ENCODE measurements at regions not wholly inside any gene's neighbourhood (a gene's known extent, or its start where the extent isn't known, plus 50 kb on each side); places are given as distances from the start of the nearest gene placed in this dataset.

DNA sequence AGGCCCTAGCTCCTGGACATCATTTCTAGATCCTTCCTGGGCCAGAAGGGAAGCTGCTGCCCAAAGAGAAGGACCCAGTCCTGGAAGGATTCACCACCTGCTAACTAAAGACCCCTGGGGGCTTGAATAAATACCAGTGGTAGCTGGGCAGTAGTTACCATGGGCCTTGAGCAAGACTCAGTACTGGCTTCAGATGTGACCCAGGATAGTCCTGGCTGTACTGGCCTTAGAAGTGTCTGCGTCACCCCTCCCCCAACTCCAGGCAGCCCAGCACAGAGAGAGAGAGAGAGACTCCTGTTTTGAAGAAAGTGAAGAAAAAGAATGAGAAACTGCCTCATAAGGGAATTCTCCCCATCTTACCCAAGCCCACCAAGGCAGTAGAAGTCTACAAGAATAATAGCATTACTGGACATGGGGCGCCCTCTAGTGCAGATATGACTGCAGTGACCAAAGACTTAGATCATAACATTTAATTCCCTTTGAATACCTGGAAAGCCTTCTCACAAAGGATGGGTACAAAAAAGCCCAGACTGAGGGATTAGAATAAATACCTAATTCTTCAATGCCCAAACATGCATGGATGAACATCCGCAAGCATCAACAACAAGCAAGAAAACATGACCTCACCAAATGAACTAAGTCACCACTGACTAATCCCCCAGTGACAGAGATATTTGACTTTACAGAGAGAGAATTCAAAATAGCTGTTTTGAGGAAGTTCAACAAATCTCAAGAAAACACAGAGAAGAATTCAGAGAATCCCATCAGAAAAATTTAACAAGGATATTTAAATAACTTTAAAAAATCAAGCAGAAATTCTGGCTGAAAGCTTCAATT, 171.8 kb downstream of the HNRNPD start:
- no peaks in the 10 kb centered on the region for H3K36me3 ChIP-seq
- TF ChIP-seq, protein P1, sequence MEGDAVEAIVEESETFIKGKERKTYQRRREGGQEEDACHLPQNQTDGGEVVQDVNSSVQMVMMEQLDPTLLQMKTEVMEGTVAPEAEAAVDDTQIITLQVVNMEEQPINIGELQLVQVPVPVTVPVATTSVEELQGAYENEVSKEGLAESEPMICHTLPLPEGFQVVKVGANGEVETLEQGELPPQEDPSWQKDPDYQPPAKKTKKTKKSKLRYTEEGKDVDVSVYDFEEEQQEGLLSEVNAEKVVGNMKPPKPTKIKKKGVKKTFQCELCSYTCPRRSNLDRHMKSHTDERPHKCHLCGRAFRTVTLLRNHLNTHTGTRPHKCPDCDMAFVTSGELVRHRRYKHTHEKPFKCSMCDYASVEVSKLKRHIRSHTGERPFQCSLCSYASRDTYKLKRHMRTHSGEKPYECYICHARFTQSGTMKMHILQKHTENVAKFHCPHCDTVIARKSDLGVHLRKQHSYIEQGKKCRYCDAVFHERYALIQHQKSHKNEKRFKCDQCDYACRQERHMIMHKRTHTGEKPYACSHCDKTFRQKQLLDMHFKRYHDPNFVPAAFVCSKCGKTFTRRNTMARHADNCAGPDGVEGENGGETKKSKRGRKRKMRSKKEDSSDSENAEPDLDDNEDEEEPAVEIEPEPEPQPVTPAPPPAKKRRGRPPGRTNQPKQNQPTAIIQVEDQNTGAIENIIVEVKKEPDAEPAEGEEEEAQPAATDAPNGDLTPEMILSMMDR (IDR thresholded peaks at IDR 0.05): peak; percentile 43 to 56
- intact Hi-C loops (cut with DNase I): loop anchor here in 1 of 2 donors (10.0 kb wide), 1 partner anchor 797 kb away; no protein-coding TSS in a partner anchor
- no peaks in the 10 kb centered on the region for H3K9me3 ChIP-seq
- no peaks in the 10 kb centered on the region for H3K27me3 ChIP-seq
- no peaks in the 10 kb centered on the region for H3K4me1 ChIP-seq
- ATAC-seq: peak; percentile 92
- peak in 2 of 4 donors; percentile 14 to 30 for DNase-seq
- H3K27ac ChIP-seq: no peak overlapping the region
- no peak overlapping the region for H3K4me3 ChIP-seq

DNA sequence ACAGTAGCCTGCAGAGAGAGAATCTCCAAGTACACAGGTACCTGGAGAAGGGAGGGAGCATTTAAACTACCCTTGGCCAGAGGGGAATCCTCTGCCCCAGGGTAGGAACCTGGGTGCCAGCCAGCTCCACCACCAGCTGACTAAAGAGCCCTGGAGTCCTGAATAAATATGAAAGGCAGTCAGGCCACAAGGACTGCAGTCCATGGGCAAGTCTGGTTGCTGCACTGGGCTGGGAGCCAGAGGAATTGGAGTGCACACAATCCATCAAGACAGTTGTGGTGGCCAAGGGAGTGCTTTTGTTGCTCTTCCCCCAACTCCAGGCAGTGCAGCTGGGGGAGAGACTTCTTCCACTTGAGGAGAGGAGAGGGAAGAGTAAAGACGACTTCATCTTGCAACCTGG, 172.5 kb downstream of the HNRNPD start:
- Histone ChIP-seq H3K27me3 (no peaks in the 10 kb centered on the region), H3K4me1 (no peaks in the 10 kb centered on the region), H3K27ac (no peak overlapping the region), H3K36me3 (no peaks in the 10 kb centered on the region), H3K4me3 (no peak overlapping the region), H3K9me3 (no peaks in the 10 kb centered on the region)
- intact Hi-C loops (cut with DNase I): loop anchor here in 1 of 2 donors (10.0 kb wide), 1 partner anchor 797 kb away; no protein-coding TSS in a partner anchor
- DNase-seq (peak in 3 of 4 donors; percentile 13 to 67 (median 65)), ATAC-seq (peak; percentile 97)
- TF ChIP-seq, protein P1 (IDR thresholded peaks at IDR 0.05): no peak

DNA sequence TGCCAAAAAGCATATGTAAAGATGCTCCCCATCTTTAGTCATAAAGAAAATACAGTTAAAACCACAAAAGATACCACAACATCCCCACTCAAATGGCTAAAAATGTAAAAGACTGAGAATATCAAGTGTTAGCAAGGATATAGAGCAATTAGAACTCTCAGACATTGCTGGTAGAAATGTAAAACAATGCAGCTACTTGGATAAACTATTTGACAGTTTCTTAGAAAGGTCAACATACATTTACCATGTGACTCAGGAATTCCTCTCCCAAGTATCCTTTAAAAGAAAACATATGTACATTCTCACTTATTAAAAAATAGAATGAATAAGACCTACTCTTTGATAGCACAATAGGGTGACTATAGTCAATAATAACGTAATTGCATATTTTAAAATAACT, 173.7 kb downstream of the HNRNPD start:
- DNase-seq: no peak
- Histone ChIP-seq H3K27me3 (no peaks in the 10 kb centered on the region), H3K27ac (no peak overlapping the region), H3K36me3 (no peaks in the 10 kb centered on the region), H3K9me3 (no peaks in the 10 kb centered on the region), H3K4me1 (no peaks in the 10 kb centered on the region), H3K4me3 (no peak overlapping the region)
- TF ChIP-seq, protein P1 (IDR thresholded peaks at IDR 0.05): no peak
- ATAC-seq: no peak
- intact Hi-C loops (cut with DNase I): loop anchor here in 1 of 2 donors (10.0 kb wide), 1 partner anchor 795 kb away; no protein-coding TSS in a partner anchor

DNA sequence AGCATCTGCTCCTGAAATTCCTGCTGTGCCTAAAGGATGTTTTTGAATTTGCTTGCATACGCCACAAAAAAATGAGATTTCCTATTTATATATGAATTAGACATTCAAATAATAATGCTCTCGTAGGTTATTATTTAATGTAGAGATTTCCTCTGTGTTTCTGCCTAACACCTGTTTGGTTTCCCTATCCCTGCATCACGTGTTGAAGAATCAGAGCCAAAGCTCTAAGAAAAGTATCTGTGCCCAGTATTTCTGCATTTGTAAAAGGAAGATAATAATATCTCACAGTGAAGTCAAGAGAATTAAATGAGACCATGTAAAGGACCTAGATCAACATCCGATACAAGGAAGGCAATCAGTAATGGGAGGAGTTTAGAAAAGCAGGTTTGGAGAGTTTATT, 179.5 kb downstream of the HNRNPD start:
- Histone ChIP-seq H3K4me1 (no peaks in the 10 kb centered on the region), H3K4me3 (no peak overlapping the region), H3K27ac (no peak overlapping the region), H3K27me3 (no peaks in the 10 kb centered on the region), H3K36me3 (no peaks in the 10 kb centered on the region), H3K9me3 (no peaks in the 10 kb centered on the region)
- TF ChIP-seq, protein P1 (IDR thresholded peaks at IDR 0.05): no peak
- no peak for ATAC-seq
- DNase-seq: no peak
- intact Hi-C loops (cut with DNase I): no loop called here

DNA sequence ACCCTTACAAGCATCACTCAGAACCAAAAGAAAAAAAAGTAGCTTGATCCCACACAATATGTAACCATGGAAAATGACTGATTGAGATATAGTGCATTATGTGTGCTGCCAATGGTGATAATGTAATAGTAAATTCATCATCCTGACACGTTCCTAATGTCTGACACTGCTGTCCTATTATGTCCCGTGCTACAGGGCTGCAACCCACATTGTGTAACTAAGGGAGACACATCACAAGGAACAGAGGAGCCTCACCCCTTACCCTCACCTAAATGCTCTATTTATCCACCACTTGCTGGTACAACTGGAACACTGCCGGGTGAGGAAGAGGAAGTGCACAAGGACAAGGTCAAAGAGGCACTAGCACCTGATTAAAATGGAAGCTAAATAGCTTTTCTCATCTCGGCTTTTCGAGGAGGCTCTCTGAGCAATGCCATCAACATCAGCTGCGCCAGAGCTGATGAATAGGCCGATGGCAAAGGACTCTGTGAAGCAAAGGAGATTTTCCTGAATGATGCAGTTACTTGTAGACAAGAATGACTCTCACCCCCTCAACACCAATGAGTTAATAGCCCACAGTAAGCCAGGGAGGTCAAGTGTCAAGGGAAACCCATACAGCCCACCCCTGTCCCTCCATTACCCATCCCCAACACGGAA, 181.6 kb downstream of the HNRNPD start:
- TF ChIP-seq, protein P1 (IDR thresholded peaks at IDR 0.05): no peak
- H3K27me3 ChIP-seq: no peaks in the 10 kb centered on the region
- no peaks in the 10 kb centered on the region for H3K36me3 ChIP-seq
- no peak for ATAC-seq
- no peaks in the 10 kb centered on the region for H3K4me1 ChIP-seq
- intact Hi-C loops (cut with DNase I): no loop called here
- DNase-seq: no peak
- no peak overlapping the region for H3K27ac ChIP-seq
- no peak overlapping the region for H3K4me3 ChIP-seq
- H3K9me3 ChIP-seq: no peaks in the 10 kb centered on the region
